Tibial nerve (tissue), 4 donors: ENCODE measurements at regions not wholly inside any gene's neighbourhood (a gene's known extent, or its start where the extent isn't known, plus 50 kb on each side); places are given as distances from the start of the nearest gene placed in this dataset.

Experiments used
- CTCF ChIP-seq, 5 experiments: fragments of 200-600 bp in 3 of 5; fragments of 450-650 bp in 2 of 5; sonication (generic) in 3 of 5; IDR thresholded peaks; one replicate each; pipeline ENCODE4 v1.5.1; 2016 to 2019; ENCODE audit warnings: antibody characterized with exemption in 5 of 5, mild to moderate bottlenecking in 3 of 5, moderate library complexity in 2 of 5
- EP300 ChIP-seq, 2 donors: sonication (generic); formaldehyde crosslinking; IDR thresholded peaks; one replicate each; pipeline ENCODE4 v1.6.1; 2017; ENCODE audit warnings: antibody characterized with exemption in 2 of 2, mild to moderate bottlenecking in 1 of 2
- POLR2A ChIP-seq, 2 donors: fragments of 450-650 bp; IDR thresholded peaks; one replicate each; pipeline ENCODE4 v1.6.1; 2017; ENCODE audit warnings: antibody characterized with exemption in 2 of 2, mild to moderate bottlenecking in 2 of 2, moderate library complexity in 2 of 2

GRCh38 chr2:61634512-61634911 lies 96.4 kb upstream of the XPO1 start:
- TF ChIP-seq CTCF (IDR thresholded peaks at IDR 0.05) (no peak), POLR2A (IDR thresholded peaks at IDR 0.05) (no peak), EP300 (IDR thresholded peaks at IDR 0.05) (no peak)
